GM21576 (cell line): ENCODE measurements at regions not wholly inside any gene's neighbourhood (a gene's known extent, or its start where the extent isn't known, plus 50 kb on each side); places are given as distances from the start of the nearest gene placed in this dataset.
"Not testable (repeated sequence)": the region's sequence is repeated elsewhere in the genome, so short reads cannot be mapped to it uniquely, and the experiment has no call there.

Source experiments
- ATAC-seq: cut with Tn5 transposase; IDR thresholded peaks from one replicate; pipeline ENCODE4 v1.9.1; 2021; ENCODE audit warnings: mild to moderate bottlenecking, moderate library complexity; ENCODE audit not compliant: unreplicated experiment

- ATAC-seq: no peak
These were observed 398.7 kb downstream of the TMEM121 start for GRCh38 chr14:105924951-105925591.

- ATAC-seq: no peak
These were observed 399.4 kb downstream of the TMEM121 start for GRCh38 chr14:105925615-105926372.

GRCh38 chr14:105926373-105927095 is 400.2 kb downstream of the TMEM121 start:
- ATAC-seq: no peak

- no peak for ATAC-seq
These were observed 401.0 kb downstream of the TMEM121 start for GRCh38 chr14:105927096-105928060.

GRCh38 chr14:105928171-105929111 is 402.1 kb downstream of the TMEM121 start:
- not testable (repeated sequence) for ATAC-seq

GRCh38 chr14:105929327-105930081 is 403.1 kb downstream of the TMEM121 start:
- ATAC-seq: no peak

- no peak for ATAC-seq
These were observed 404.2 kb downstream of the TMEM121 start for GRCh38 chr14:105930572-105930971.

GRCh38 chr14:105931808-105932483 is 405.6 kb downstream of the TMEM121 start:
- ATAC-seq: no peak

GRCh38 chr14:105933238-105933637 is 406.9 kb downstream of the TMEM121 start:
- no peak for ATAC-seq

GRCh38 chr14:105935384-105935783 is 409.0 kb downstream of the TMEM121 start:
- ATAC-seq: no peak

GRCh38 chr14:105937253-105938054 is 411.1 kb downstream of the TMEM121 start:
- no peak for ATAC-seq

- ATAC-seq: no peak
These were observed 411.9 kb downstream of the TMEM121 start for GRCh38 chr14:105938055-105938863.

- ATAC-seq: no peak
These were observed 412.6 kb downstream of the TMEM121 start for GRCh38 chr14:105938959-105939358.

GRCh38 chr14:105939810-105940508 is 413.6 kb downstream of the TMEM121 start:
- ATAC-seq: no peak

GRCh38 chr14:105940534-105941225 is 414.3 kb downstream of the TMEM121 start:
- no peak for ATAC-seq
